HG02852 (cell line): ENCODE measurements at regions not wholly inside any gene's neighbourhood (a gene's known extent, or its start where the extent isn't known, plus 50 kb on each side); places are given as distances from the start of the nearest gene placed in this dataset.

ENCODE experiments used
- ATAC-seq: cut with Tn5 transposase; IDR thresholded peaks from one replicate; pipeline ENCODE4 v1.9.1; 2021; ENCODE audit warnings: mild to moderate bottlenecking, moderate library complexity; ENCODE audit not compliant: unreplicated experiment

DNA sequence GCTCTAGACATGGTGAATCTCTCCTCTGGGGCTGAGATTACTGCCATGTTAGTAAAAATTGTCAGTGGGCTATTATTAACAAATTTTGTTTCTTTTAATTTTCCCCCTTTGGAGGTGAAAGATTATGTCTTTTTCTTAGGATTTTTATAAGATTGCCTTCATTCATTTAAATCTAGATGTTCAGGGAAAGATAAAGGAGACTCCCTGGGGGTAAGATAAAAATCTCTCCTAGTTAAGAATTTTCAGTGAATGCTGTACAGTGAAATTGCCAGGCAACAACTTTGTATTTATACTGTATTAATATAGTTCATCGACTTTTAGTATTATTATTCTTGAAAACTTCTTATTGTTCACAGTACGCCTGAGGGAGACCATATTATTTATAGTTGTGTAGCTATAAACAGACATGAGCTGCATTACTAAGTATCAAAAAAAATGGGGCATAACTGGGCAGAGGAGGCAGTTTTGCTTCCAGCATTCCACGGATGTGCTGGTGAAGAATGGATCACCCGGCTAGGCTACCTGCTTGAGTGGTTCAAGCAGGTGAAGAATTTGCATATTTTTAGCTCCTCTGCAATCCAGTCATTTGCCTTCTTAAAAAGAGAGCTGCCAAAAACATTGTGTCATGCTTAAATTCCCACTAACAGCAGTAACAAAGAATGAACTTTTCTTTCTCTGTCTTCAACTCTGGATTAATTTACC is 552.1 kb downstream of the DNAJB9 start:
- ATAC-seq: no peak

DNA sequence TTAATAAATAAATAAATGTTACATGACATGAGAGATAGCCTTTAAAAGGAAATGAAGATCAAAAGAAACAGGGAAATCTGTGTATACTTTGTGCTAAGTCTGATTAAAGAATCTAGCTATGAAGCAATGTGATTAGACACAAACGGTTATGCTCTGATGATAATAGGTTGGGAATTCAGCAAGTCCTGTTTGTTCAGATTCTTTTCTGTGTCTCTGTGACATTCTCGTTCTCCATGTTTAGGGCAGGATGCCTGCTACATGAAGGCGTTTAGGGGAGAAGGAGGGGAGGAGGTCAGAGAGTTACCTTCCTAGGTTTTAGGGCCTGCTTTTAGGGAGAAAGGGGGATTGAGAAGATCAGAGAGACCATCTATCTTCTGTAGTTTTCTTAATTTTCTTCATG is 555.3 kb downstream of the DNAJB9 start:
- ATAC-seq: no peak

DNA sequence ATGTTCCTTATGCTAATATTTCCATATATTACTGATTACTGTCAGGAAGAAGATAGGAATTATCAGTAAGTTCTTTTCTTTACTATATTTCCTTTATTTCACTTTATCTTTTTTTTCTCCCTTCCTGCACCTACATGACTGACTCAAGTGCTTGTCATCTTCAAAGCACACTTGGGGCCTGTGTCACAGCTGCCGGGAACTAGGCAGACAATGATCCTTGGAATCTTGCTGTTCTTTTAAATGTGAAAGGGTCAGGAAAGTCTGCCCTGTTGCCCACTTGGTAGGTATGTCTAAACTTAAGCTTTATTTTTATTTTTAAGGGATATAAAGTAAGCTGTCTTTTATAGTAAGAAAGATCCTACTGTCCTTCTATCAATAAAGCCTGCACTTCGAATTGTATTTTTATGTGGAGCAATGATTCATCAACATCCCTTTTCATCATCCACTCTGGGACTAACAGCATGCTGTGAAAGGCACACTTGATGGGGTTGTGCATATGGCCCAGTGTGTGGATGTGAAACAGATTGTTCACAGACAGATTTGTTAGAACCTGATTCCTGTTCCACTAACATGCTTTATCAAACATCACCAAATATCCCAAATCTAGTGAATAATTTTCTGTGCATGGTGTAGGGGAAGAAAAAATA is 556.9 kb downstream of the DNAJB9 start:
- ATAC-seq: no peak

DNA sequence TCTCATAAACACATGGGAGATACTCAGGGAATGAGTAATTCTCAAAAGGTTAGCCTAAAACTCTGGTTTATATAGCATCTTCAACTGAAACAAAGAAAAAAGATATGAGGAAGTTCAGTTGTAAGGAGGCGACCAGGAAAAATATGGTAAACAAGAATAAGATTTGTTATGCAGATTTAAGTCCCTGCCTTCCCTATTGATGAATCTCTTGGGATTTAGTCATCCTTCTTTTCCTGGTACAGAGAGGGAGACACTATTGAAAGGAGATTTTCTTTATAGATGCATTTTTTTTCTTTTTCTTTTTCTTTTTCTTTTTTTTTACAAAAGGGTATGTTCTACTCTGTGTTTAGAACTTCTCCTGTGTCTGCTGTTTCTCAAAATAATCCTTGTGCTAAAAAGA is 557.5 kb downstream of the DNAJB9 start:
- ATAC-seq: no peak

DNA sequence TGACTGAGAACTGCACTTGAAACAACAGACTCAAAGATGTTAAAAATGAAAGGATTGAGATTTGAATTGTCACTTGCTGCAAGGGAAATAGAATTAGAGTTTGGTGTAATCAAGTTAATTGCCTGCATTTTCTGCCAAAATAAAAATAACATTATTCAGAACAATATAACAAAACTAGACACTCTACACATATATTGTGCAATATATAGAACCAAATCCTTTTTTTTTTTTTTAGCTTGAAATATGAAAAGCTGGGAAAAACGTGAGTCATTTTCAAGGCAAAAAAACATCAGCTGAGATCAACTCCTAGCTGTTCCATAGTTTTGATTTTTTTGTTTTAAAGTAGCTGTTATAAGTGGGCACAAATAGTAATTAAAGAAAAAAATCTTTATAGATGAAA is 561.5 kb downstream of the DNAJB9 start:
- ATAC-seq: no peak

DNA sequence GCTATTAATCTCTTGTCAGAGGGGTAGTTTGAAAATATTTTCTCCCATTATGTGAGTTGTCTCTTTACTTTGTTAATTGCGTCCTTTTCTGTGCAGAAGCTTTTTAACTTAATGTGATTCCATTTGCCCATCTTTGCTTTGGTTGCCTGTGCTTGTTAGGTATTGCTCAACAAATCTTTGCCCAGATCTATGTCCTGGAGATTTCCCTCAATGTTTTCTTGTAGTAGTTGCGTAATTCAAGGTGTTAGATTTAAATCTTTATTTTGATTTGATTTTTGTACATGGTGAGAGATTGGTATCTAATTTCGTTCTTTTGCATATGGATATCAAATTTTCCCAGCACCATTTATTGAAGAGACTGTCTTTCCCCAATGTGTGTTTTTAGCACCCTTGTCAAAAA is 567.2 kb downstream of the DNAJB9 start:
- ATAC-seq: no peak

DNA sequence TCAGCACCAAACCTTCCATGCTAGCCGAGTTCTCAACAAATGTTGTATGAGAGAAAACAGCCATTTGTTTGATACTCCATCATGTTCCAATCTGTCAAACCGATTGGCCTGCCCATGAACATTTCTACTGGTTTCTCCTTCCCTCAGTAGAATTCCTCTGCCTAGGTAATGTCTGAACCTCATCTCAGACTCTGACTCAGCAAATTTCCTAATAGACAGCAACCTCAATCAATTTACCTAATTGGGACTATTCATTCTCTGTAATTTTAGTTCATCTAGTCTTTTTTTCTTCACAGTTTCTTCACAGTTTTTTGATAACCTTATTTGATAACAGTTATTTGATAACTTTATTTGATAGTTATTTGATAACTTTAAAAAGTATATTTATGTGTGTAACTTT is 585.1 kb downstream of the DNAJB9 start:
- no peak for ATAC-seq

DNA sequence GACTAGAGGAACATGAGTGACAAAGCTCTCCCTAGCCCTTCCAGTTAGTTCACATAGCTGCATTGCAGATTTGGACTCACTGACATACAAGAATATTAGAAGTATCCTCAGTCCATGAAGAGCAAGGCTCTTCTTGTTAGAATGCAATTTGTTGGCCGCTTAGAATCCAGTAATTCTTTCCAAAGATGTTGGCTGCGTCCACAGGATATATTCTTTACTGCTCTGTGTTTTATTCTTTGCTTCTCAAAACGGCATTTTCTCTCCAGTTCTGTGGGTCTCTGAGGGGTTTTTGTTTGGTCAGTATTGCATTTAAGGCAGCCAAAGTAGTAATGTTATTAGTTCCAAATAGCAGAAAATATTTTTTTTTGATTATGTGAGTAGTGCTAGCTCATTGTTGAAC is 588.6 kb downstream of the DNAJB9 start:
- ATAC-seq: no peak

DNA sequence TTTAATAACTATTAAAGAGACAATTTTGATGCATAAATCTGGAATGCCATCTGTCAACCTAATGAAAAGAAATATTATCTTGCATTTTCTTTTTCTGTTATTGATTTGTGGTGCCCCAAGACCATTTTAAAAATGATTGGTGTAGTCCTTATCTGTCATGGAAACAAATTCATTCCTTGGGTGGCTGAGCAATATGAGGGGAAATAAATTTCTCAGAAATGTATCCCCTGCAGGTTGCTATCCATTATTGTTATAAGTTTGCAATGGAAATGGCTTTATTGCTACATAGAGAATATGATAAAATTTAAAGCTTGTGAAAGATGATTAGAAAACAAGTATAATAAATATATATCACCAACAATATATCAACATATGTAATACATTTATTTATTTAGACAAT is 607.0 kb downstream of the DNAJB9 start:
- no peak for ATAC-seq

DNA sequence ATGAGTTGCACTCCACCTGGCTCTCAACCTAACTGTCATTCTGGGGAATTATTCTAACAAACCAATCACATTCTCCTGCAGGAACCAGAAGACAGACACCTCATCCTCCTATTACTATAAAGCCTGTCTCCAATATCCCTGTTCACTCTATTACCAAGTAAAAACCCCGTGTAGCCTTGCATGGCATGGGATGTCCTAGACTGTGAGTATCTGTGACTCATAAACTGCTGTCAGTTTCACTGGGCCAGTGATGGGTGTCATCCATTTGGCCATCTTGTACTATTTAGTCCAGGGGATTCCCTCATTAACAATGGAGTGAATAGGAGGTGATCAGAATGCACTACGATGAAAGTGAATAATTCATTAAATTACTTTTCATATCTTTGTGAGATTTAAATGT is 608.7 kb downstream of the DNAJB9 start:
- ATAC-seq: no peak

DNA sequence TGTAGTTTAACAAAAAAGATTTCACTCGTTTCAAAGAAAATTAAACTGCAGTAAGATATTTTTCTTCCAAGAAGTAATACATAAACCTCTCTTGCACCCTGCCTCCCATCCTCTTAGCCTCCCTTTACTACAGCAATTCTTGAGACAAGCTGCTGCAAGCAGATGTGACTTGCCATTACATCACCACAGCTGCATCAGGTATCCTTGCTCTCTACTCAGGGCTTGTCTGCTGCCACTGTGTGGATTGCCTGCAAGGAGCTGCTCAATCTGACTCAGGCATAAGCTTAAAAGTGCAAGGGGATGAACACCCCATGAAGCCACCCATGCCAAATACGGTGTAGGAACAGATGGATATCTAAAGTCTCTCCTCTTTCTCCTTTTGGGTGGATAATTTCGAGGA is 609.9 kb downstream of the DNAJB9 start:
- no peak for ATAC-seq

DNA sequence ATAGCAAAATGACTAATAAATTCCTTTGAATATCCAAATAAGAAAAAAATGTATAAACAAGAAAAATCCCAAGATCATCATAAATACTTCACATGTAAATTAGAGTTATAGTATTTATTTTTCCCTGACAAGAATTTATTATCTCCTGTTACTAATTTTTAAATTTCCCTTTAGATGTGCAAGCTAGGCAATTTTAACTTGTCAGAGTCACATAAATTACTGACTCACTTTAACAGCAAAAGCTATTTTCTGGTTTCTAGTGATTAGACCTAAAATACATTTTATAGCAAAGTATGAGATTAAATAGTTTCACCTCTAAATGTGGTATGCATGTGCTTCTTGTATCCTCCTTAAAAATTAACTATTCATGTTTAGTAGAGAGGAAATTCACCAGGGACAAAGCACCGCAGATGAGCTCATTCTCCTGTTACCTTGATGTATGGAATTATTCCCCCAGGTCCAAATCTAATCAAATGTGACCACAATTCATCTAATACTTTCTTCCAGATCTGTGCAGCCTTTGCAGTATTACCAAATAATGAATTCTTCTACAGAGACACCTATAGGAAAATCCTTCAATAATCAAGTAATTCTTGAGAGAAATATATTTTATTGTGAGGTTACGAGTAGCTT is 621.2 kb downstream of the DNAJB9 start:
- no peak for ATAC-seq

DNA sequence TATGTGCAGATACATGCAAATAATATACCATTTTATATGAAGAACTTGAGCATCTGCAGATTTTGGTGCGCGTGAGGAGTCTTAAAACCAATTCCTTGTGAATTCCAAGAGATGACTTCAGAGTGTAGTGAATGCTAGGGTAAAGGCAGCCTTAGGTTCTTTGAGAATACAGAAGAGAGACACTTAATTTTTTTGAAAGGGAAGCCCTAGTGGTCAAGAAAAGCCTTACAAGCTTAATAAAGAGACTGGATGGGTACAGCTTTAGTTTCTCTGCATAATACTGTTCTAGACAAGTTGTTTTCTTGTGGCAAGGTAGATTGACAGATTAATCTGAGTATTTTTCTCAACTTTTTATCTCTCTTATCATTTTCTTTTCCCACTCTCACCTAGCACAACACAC is 636.5 kb downstream of the DNAJB9 start:
- ATAC-seq: no peak

DNA sequence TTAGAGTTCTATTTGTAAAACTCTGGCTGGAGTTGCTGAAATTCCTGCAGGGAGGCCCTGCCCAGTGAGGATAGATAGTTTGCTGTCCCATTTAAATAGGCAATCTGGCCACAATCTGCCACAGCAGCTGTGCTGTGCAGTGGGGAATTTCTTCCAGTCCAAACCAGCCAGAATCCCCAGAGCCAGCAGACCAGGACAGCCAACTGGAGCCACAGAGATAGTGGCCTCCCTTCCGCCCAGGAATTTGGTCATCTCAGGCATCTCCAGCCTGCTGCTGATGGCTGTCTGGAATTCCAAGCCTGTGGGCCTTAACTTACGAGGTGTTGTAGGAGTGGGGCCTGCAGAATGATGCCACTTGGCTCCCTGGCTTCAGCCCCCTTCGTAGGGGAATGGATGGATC is 643.4 kb downstream of the DNAJB9 start:
- no peak for ATAC-seq

DNA sequence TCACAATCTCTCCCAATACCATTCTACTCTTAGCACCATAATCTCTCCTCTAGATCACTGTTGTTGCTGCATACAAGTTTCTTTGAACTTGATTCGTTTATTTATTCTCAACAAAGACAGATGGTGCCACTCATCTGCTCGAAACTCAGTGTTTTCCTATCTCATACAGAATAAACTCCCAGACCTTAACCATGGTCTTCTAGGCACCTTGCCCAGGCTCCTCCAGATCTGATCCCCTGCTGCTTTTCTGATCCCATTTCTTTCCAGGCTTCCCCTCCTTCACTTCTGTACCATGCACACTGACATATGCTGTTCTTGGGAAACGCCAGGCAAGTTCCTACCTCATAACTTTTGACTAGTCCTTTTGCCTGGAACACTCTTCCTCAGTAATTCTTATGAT is 645.7 kb downstream of the DNAJB9 start:
- ATAC-seq: no peak

DNA sequence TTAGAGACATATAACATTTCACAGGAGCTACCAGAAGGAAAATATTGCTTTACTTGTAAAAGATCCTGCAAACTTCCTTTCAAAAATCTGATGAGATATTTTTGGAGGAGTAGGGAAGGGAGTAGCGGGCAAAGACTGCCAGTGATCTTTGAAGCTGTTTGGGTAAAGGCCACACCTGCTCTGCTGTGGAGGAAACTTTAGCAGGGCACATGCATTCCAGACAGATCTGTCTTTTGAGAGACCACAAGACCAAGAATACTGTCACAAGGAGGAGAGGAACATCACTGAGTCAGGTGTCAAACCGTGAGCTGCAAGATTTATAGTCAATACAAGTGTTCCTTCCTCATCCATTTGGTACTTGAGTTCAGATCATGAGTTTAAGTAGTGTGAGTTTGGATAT is 654.4 kb downstream of the DNAJB9 start:
- ATAC-seq: no peak

DNA sequence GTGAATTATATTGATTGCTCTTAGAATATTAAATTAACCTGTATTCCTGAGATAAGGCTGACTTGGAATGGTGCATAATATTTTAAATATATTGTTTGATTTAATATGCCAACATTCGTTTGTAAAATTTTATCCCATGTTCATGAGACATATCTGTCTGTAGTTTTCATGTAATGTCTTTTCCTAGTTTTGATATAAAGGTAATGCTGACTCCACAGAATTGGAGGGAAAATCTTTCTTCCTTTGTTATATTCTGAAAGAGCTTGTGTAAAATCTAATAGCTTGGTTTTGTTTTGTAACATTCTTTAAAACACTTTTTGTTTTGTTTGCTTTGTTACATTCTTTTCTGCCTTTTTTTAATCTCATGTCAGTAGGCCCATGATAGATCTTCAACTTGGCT is 657.0 kb downstream of the DNAJB9 start:
- no peak for ATAC-seq

DNA sequence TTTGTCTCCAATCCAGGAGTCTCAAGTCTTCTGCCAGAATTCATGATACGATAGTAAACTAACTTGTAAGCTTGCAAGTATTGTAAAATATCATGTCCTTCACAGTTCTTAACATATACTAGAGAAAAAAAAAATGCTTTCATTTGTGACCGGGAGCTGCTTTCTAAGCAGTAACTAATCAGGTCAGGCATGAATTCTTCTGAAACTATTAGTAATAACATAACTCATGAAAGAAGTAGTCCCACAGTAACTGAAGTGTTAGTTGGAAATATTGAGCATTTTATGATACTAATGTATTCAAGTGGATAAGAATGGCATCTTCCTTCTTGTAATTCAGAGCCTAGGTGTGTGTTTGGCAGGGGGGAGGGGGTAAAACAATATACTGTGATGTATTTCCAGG is 665.6 kb downstream of the DNAJB9 start:
- peak; percentile 61 for ATAC-seq

DNA sequence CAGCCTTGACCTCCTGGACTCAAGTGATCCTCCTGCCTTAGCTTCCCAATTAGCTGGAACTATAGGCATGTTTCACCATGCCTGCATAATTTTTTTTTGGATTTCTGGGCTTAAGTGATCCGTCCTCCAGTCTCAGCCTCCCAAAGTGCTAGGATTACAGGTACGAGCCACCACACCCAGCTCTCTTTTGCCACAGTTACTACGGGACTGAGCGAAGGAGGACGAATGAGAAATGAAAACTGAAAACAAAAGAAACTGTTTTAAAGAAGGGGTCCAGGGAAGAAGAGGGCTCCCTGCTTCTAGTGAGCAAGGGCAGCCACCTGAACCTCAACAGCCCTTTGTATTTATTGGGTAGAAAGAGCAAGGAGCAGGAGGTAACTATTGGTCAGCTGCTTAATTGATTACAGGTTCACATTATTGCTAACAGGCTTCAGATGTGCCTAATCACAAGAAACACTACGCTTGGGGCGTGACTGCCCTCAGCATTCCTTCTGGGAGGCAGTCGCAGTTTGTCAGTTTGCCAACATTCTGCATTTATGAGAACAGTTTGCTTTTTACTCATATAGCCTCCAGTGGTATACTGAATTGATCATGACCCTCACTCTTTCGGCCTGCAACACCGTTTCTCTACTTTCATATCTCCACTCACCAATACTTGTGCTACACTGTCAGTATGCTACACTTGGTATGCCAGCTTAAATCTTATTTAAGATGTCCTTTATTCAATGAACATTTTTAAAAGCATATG is 676.8 kb downstream of the DNAJB9 start:
- no peak for ATAC-seq

DNA sequence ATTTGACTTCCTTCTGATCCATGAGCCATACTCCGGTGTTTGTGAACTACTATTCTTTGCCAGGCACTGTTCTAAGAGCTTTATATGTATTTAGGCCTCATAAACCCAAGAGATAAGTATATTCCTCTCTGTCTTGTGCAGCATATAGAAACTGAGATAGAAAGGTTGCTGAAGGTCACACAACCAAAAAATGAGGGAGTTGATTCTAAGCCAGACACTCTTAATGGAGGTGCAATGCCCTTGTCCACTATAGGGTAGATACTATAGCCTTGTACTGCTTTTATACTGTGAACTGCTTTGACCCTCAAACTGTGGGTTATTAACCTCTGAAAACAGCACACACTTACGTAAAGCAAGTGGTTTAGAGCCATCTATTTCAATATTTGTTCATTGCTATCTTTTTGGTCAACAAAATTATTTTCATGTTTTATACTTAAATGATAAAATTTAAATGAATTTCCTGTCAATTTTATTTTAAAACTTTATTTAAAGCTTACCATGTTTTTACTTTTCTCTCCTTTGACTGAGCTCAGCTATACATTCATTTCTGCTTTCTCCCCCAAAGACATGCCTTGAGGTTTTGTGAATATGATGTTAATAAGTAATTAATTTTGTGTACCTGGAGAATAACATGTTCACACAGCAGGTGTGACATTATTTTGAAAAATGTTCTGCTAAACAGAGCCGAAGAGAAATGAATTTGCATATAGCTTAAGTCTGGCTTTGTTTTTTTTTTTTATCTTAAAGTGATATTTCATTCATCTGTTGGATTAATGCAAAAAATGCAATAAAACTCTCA is 687.3 kb downstream of the DNAJB9 start:
- no peak for ATAC-seq

DNA sequence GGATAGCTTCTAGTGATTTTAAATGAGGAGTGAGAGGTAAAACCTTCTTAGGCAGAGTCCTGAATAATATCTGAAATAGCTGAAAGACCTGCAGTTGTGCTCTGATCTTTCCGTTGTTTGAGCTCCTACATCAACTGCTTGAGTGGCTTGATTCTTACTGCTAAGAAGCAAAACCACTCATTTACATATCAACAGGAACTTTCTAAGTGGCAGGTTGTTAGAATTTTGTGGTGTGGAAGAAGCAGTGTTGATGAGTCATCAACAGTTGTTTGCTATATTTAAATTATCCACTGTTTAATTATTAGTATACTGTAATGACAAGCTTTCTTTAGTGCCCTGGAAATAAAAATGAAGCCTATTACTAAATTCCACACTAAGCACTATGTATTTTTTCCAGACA is 689.5 kb downstream of the DNAJB9 start:
- ATAC-seq: peak; percentile 51
